B cell (primary cell): ENCODE measurements at regions not wholly inside any gene's neighbourhood (a gene's known extent, or its start where the extent isn't known, plus 50 kb on each side); places are given as distances from the start of the nearest gene placed in this dataset.

Experiments used
- ATAC-seq: fragments of 200-7000 bp; cut with Tn5 transposase; one replicate; pipeline ENCODE4 v1.10.0; 2021; ENCODE audit warnings: low read depth, mild to moderate bottlenecking, moderate number of reproducible peaks, moderate library complexity
- CTCF ChIA-PET: fragments of 350-600 bp; sonication (Branson Sonifier 250); formaldehyde crosslinking; loops from one replicate; lab custom pipeline; 2021; ENCODE audit warnings: antibody characterized with exemption, inconsistent platforms; lab: Charles Lee
- POLR2A ChIA-PET: fragments of 350-600 bp; sonication (Branson Sonifier 250); formaldehyde crosslinking; loops from one replicate; lab custom pipeline; 2021; ENCODE audit warnings: antibody characterized with exemption; lab: Charles Lee
- DNase-seq: peaks from one replicate; pipeline ENCODE4 v3.0.0; 2013
- H2AFZ ChIP-seq: 2 replicates; pipeline ENCODE4 v1.6.1; 2012; ENCODE audit warnings: mild to moderate bottlenecking, low read depth, low read length; ENCODE audit not compliant: insufficient read depth, poor library complexity, severe bottlenecking
- H3K27ac ChIP-seq, 2 donors: 1 replicate in 1 of 2; 2 replicates in 1 of 2; pipeline ENCODE4 v1.5.1; 2012 to 2013; ENCODE audit warnings: low read length in 2 of 2, mild to moderate bottlenecking in 2 of 2, moderate library complexity in 1 of 2
- H3K27me3 ChIP-seq, 4 experiments: fragments of 200-600 bp in 1 of 4; sonication (generic) in 1 of 4; replicated peaks in 1 of 4; 1 replicate in 2 of 4; 2 replicates in 2 of 4; pipeline versions ENCODE4 v1.6.1 to v1.7.0; 2013 to 2016; ENCODE audit warnings: low read length in 3 of 4, mild to moderate bottlenecking in 2 of 4, mixed read lengths in 1 of 4, moderate library complexity in 1 of 4; ENCODE audit not compliant: insufficient read depth in 4 of 4, control insufficient read depth in 3 of 4; ENCODE audit errors: control extremely low read depth in 1 of 4
- H3K36me3 ChIP-seq, 2 experiments: replicated peaks in 1 of 2; 1 replicate in 1 of 2; 2 replicates in 1 of 2; pipeline versions ENCODE4 v1.6.1 to v1.7.1; 2013; ENCODE audit warnings: low read length in 1 of 2; ENCODE audit not compliant: insufficient read depth in 2 of 2, control insufficient read depth in 1 of 2; ENCODE audit errors: control extremely low read depth in 1 of 2, extremely low read depth in 1 of 2
- H3K4me1 ChIP-seq, 2 donors: fragments of 200-600 bp in 1 of 2; sonication (generic) in 1 of 2; 1 replicate in 1 of 2; 2 replicates in 1 of 2; pipeline versions ENCODE4 v1.5.1 to v1.6.1; 2013 to 2017; ENCODE audit warnings: low read length in 2 of 2; ENCODE audit not compliant: control insufficient read depth in 2 of 2, insufficient read depth in 2 of 2
- H3K4me2 ChIP-seq: replicated peaks from 2 replicates; pipeline ENCODE3; 2012; ENCODE audit warnings: mild to moderate bottlenecking, low read depth, low read length; ENCODE audit not compliant: poor library complexity, severe bottlenecking
- H3K4me3 ChIP-seq, 5 experiments: fragments of 200-600 bp in 1 of 5; sonication (generic) in 1 of 5; 1 replicate in 3 of 5; 2 replicates in 2 of 5; pipeline versions ENCODE4 v1.5.1 to v1.7.0; 2011 to 2016; ENCODE audit warnings: low read length in 4 of 5, mild to moderate bottlenecking in 4 of 5, low read depth in 2 of 5, control low read depth in 1 of 5, moderate library complexity in 1 of 5; ENCODE audit not compliant: insufficient read depth in 1 of 5; ENCODE audit errors: control extremely low read depth in 1 of 5, extremely low read depth in 1 of 5
- H3K79me2 ChIP-seq: fragments of 200-600 bp; sonication (generic); one replicate; pipeline ENCODE4 v1.6.0; 2016; ENCODE audit warnings: low read length; ENCODE audit not compliant: control insufficient read depth, insufficient read depth
- H3K9ac ChIP-seq: fragments of 200-600 bp; sonication (generic); 2 replicates; pipeline ENCODE4 v1.6.1; 2017; ENCODE audit warnings: mild to moderate bottlenecking, low read length, moderate library complexity
- H3K9me3 ChIP-seq, 3 donors: one replicate each; pipeline versions ENCODE4 v1.6.1 to v1.7.1; 2013; ENCODE audit warnings: low read length in 2 of 3; ENCODE audit not compliant: control insufficient read depth in 2 of 3, insufficient read depth in 1 of 3; ENCODE audit errors: control extremely low read depth in 1 of 3
- H4K20me1 ChIP-seq: 2 replicates; pipeline ENCODE4 v1.6.0; 2012; ENCODE audit warnings: mild to moderate bottlenecking, low read length; ENCODE audit not compliant: insufficient read depth, control insufficient read depth, poor library complexity, severe bottlenecking
- H3K27ac Mint-ChIP-seq: one replicate; pipeline ENCODE4 v1.8.0; 2021; ENCODE audit warnings: mixed read lengths
- H3K27me3 Mint-ChIP-seq: one replicate; pipeline ENCODE4 v1.8.0; 2021; ENCODE audit warnings: mixed read lengths
- H3K4me1 Mint-ChIP-seq: one replicate; pipeline ENCODE4 v1.8.0; 2021; ENCODE audit warnings: mixed read lengths
- H3K4me3 Mint-ChIP-seq: one replicate; pipeline ENCODE4 v1.8.0; 2021; ENCODE audit warnings: mixed read lengths
- H3K9me3 Mint-ChIP-seq: one replicate; pipeline ENCODE4 v1.8.0; 2022; ENCODE audit warnings: mixed read lengths; ENCODE audit not compliant: insufficient read depth
- CTCF ChIP-seq: fragments of 200-600 bp; IDR thresholded peaks from one replicate; pipeline ENCODE4 v1.8.0; 2022; ENCODE audit warnings: antibody characterized with exemption, mild to moderate bottlenecking
- EZH2 ChIP-seq: IDR thresholded peaks from 2 replicates; pipeline ENCODE4 v1.6.1; 2012; ENCODE audit warnings: borderline replicate concordance, low read depth, mild to moderate bottlenecking, moderate library complexity, low read length; ENCODE audit not compliant: insufficient read depth, poor library complexity, severe bottlenecking
- WGBS: methylation state at CpG from one replicate; pipeline ENCODE4 v1.1.5; 2013; ENCODE audit warnings: missing lambda C conversion rate; ENCODE audit not compliant: insufficient coverage; 5-methylcytosine and 5-hydroxymethylcytosine counted together
- intact Hi-C: fragments of 100-400 bp; cut with micrococcal nuclease; formaldehyde crosslinking; loops from one replicate; pipeline ENCODE4 v1.10.0; 2022

- H3K4me1 ChIP-seq = no peaks in the 10 kb centered on the region
- WGBS = 100% methylated on average over 1 of the region's 1 CpG
- no peak for ATAC-seq
- H3K27ac Mint-ChIP-seq = no peak overlapping the region
- H3K4me3 ChIP-seq = no peak overlapping the region
- peaks cover 0 to 3% (median 0%) of the 10 kb centered on the region in 3 donors for H3K9me3 ChIP-seq
- H3K9ac ChIP-seq = no peak overlapping the region
- POLR2A ChIA-PET = no interaction called here
- H4K20me1 ChIP-seq = no peaks in the 10 kb centered on the region
- TF ChIP-seq CTCF (no peak), EZH2 (no peak)
- no peaks in the 10 kb centered on the region for H3K79me2 ChIP-seq
- no peaks in the 10 kb centered on the region for H3K27me3 Mint-ChIP-seq
- H3K27ac ChIP-seq = no peak overlapping the region
- no peaks in the 10 kb centered on the region for H3K9me3 Mint-ChIP-seq
- H3K36me3 ChIP-seq = no peaks in the 10 kb centered on the region
- no peaks in the 10 kb centered on the region for H3K4me1 Mint-ChIP-seq
- intact Hi-C loops = no loop called here
- CTCF ChIA-PET = no interaction called here
- H3K27me3 ChIP-seq = no peaks in the 10 kb centered on the region
- no peak overlapping the region for H2AFZ ChIP-seq
- no peak overlapping the region for H3K4me2 ChIP-seq
- DNase-seq = no peak
- no peak overlapping the region for H3K4me3 Mint-ChIP-seq
Measured at GRCh38 chr1:79371802-79372201, 365.3 kb upstream of the ADGRL4 start.

GRCh38 chr1:79369091-79369490, 362.6 kb upstream of the ADGRL4 start:
- Histone ChIP-seq H2AFZ (no peak overlapping the region), H3K79me2 (no peaks in the 10 kb centered on the region), H3K36me3 (no peaks in the 10 kb centered on the region), H4K20me1 (no peaks in the 10 kb centered on the region), H3K27ac (no peak overlapping the region), H3K4me3 (no peak overlapping the region), H3K4me2 (no peak overlapping the region), H3K9ac (no peak overlapping the region), H3K4me1 (no peaks in the 10 kb centered on the region), H3K27me3 (no peaks in the 10 kb centered on the region), H3K9me3 (peaks cover 0 to 3% (median 0%) of the 10 kb centered on the region in 3 donors)
- no peaks in the 10 kb centered on the region for H3K4me1 Mint-ChIP-seq
- no peaks in the 10 kb centered on the region for H3K9me3 Mint-ChIP-seq
- WGBS = 88% methylated on average over 2 of the region's 3 CpGs
- no peak overlapping the region for H3K27ac Mint-ChIP-seq
- no peak for ATAC-seq
- POLR2A ChIA-PET = no interaction called here
- H3K27me3 Mint-ChIP-seq = no peaks in the 10 kb centered on the region
- no peak for TF ChIP-seq CTCF
- TF ChIP-seq EZH2 = no peak
- DNase-seq = no peak
- intact Hi-C loops = no loop called here
- H3K4me3 Mint-ChIP-seq = no peak overlapping the region
- CTCF ChIA-PET = no interaction called here
